ENCODE measurements at regions not wholly inside any gene's neighbourhood (a gene's known extent, or its start where the extent isn't known, plus 50 kb on each side); places are given as distances from the start of the nearest gene placed in this dataset.
"Not testable (repeated sequence)": the region's sequence is repeated elsewhere in the genome, so short reads cannot be mapped to it uniquely, and the experiment has no call there.

DNA sequence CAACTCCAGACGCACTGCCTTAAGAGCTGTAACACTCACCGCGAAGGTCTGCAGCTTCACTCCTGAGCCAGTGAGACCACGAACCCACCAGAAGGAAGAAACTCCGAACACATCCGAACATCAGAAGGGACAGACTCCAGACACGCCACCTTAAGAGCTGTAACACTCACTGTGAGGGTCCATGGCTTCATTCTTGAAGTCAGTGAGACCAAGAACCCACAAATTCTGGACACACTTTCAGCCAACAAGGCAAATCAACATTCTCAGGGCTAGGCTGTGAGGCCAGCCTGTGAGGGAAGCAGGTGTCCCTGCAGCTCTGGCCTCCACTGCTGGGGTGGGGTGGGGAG lies 275.3 kb downstream of the ADGRD1 start:
- not testable (repeated sequence) for DNase-seq (ENCODE audit: low spot score)

DNA sequence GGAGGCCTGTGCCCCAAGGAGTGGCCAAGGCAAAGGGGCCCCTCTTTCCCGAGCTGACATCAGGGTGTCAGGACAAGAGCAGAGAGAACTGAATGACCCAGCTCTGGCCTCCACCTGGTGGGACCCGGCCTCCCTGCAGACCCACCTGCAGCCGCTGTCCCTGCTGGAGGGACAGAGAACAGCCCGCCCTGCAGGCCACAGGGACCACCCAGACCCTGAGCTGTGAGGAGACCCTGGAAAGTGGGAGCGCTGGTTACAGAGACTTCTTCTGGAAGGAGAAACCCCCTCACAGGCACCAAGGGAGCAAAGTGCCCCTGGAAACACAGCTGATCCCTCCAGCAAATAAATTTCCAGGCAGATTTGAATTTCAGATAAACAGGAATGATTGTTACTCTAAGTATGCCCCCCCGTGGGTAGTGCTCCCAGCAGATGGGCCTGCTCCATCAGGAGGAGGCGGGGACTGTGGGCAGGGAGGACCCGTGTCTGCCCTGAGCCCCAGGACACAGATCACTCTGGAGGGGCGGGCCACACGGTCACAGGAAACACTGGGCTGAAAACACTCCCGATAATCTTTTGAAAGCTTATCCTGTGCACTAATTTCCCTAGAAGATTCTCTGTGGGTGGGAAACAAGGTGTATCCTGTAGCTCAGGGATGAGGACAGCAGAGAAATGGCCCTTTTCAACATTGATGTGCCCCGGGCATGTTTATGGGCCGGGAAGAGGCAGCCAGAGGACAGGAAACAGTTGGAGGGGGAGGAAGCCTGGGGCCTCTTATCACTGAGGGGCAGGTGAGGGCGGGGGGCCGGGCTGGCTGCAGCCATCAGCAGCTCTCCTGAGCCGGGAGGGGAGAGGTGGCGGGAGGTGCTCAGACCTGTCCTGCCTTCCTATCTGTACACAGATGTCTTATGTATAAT lies 276.0 kb downstream of the ADGRD1 start:
- DNase-seq (ENCODE audit: low spot score) = no peak

GRCh38 chr12:131230340-131231031 lies 276.8 kb downstream of the ADGRD1 start:
- DNase-seq (ENCODE audit: low spot score) = no peak

- DNase-seq (ENCODE audit: low spot score) = no peak
These were observed 277.6 kb downstream of the ADGRD1 start for GRCh38 chr12:131231032-131231980.

DNA sequence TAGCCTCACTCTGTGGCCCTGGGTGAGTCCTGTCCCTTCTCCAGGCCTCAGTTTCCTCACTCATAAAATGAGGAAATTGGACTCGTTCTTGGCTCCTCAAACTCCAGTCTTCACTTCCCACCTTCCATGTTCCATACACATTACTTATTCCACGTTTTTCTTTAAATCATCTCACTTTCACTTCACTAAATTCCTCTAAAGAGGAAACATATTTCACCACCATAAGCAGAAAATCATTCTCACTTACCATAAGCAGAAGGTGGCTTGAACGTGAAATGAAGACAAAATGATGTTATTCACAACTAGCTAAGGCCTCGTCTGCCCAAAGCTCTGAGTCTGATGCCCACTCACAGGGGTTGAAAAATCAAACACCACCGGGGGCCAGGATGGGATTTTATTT lies 278.3 kb downstream of the ADGRD1 start:
- no peak for DNase-seq (ENCODE audit: low spot score)

DNA sequence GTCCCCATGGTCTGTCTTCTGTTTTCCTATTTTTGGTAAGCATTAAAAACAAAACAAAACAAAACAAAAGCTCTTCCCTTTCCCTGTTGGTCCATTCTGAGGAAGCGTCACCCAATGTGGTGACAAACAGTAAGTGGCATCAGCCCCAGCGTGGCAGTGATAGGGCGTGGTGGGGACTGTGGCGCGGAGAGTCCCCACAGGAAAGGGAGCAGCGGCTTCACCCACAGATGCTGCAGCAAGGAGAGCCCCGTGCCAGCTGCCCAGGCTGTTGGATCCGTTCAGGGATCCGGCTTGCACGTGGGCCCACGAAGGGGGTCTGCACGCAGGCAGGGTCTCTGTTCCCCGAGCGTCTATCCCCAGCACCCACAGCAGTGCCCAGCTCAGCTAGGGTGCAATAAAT lies 279.2 kb downstream of the ADGRD1 start:
- DNase-seq (ENCODE audit: low spot score) = not testable (repeated sequence)

- not testable (repeated sequence) for DNase-seq (ENCODE audit: low spot score)
These were observed 280.4 kb downstream of the ADGRD1 start for GRCh38 chr12:131233850-131234789.

GRCh38 chr12:131234841-131235271 lies 281.1 kb downstream of the ADGRD1 start:
- DNase-seq (ENCODE audit: low spot score) = not testable (repeated sequence)

DNA sequence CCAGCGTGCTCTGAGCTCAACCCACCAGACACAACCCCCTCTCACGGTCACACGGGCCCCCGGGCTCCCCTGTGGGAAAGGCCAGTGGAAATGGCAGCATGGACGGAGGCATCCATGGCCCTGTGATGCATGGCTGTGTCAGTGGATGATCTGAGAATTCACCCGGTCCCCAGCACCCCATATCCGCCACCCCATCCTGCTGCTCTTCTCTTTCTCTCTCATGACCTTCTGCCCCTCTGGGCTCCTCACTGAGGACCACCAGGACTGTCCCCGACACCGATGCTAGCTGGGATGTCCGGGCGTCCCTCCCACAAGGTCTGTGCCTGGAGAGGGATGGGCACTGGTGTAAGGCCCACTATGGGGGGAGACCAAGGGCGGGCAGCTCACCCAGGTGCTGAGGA lies 282.2 kb downstream of the ADGRD1 start:
- DNase-seq (ENCODE audit: low spot score) = no peak

- DNase-seq (ENCODE audit: low spot score) = no peak
These were observed 285.8 kb downstream of the ADGRD1 start for GRCh38 chr12:131239384-131240094.

DNA sequence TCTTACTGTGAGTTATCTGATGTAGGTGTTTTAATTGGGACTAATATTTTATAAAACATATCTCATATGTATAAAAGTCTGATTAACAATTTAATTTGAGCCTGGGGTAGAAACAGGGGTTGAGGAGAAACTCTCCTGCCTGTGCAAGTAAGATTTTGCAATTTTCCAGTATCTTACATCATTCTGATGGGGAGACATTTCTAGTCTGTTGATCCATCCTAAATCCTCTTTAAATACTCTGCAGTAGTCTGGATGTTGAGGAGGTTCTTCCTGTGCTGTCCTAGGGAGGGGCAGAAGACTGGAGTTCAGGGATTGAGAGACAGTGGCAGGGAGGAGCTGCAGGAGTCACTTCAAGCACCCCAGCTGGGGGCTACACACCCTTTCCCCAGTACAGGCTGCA lies 287.8 kb downstream of the ADGRD1 start:
- DNase-seq (ENCODE audit: low spot score) = no peak

- DNase-seq (ENCODE audit: low spot score) = no peak
These were observed 289.2 kb downstream of the ADGRD1 start for GRCh38 chr12:131242741-131243496.

DNA sequence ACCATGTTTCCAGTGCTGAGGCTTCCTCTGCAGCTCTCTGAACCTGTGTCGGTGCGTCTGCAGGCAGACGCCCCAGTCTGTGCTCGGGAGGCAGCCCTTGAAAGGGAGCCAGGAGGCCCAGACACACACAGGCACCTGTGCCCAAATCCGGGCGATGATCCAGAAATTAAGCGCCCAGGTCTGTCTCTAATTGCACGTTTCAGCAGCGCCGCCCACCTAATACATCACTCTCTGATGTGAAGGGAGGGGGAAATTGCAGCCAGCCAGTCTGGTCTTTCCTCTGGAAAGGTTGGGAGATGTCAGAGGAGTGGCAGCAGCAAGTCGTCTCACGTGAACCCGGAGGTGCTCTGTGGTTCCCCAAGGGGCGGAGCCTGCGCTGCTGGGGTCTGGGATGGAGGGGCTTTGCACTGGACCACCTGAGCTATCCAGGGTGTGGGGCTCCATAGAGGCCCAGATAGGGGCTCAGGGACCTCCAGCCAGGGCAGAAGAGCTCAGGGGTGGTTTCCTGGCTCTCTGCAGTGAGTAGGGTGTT lies 290.5 kb downstream of the ADGRD1 start:
- not testable (repeated sequence) for DNase-seq (ENCODE audit: low spot score)

- not testable (repeated sequence) for DNase-seq (ENCODE audit: low spot score)
These were observed 291.5 kb downstream of the ADGRD1 start for GRCh38 chr12:131245161-131245560.

DNA sequence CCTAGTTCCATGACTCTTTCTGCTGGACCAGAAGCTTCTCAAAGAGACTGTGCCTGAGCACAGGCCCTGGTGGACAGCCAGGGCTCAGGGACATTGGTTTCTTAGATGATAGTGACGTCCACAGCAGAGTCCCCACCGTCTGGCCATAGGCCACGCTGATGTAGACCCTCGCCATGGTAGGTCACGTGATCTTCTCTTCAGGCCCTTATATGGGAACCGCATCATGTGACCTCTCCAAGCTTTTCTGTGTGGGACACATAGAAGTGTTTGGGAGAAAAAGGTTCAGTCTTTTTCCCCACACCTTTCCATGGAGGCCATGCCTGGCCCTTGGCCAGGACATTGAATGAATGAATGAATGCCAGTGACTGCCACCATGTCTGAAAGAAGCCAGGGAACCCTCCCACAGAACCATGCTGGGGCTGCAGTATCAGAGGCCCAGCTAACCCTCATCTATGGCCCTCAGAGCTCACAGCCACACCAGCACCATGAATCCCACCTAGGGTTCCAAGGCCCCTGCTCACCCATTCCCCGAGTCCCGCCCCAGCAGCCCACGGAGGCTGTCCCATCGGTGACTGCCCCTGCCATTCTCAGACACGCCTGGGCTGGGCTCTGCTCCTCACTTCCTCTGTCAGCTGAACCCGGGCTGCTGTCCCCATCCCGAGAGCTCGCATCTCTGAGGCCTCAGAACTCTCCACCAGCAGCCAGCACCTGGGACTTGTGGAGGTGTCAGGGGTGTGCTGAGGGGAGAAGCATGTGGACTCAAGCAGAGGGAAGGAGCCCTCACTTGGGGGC lies 292.1 kb downstream of the ADGRD1 start:
- no peak for DNase-seq (ENCODE audit: low spot score)

GRCh38 chr12:131247026-131247725 lies 293.5 kb downstream of the ADGRD1 start:
- not testable (repeated sequence) for DNase-seq (ENCODE audit: low spot score)

DNA sequence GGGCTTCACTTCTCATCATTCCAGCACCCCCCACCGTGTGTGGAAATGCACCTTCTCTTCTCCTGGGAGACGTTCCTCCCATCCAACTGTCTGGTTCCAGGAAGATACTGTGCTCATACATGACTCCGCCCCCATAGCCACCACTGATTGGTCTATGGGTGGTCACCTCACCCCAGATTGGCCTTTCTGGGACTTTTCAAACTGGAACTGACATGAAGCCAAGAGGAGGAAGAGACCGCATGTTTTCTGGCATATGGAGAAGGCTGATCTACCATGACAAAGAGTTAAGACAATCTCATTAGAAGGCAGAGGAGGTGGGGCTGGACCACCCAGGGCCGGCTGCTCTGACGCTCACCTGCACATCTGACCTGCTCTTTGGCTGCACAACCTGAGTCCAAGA lies 294.2 kb downstream of the ADGRD1 start:
- DNase-seq (ENCODE audit: low spot score) = not testable (repeated sequence)
